Testis (tissue), 2 donors: ENCODE measurements at regions not wholly inside any gene's neighbourhood (a gene's known extent, or its start where the extent isn't known, plus 50 kb on each side); places are given as distances from the start of the nearest gene placed in this dataset.

Source experiments
- POLR2A ChIP-seq: fragments of 450-650 bp; IDR thresholded peaks from one replicate; pipeline ENCODE4 v1.6.1; 2017; ENCODE audit warnings: antibody characterized with exemption, mild to moderate bottlenecking, moderate library complexity
- TF ChIP-seq, protein P1 (sequence below), 3 experiments: fragments of 450-650 bp in 2 of 3; fragments of 200-600 bp in 1 of 3; sonication (generic) in 1 of 3; IDR thresholded peaks; one replicate each; pipeline ENCODE4 v1.5.1; 2016 to 2019; ENCODE audit warnings: antibody characterized with exemption in 3 of 3, mild to moderate bottlenecking in 2 of 3, moderate library complexity in 1 of 3

- TF ChIP-seq, protein P1, sequence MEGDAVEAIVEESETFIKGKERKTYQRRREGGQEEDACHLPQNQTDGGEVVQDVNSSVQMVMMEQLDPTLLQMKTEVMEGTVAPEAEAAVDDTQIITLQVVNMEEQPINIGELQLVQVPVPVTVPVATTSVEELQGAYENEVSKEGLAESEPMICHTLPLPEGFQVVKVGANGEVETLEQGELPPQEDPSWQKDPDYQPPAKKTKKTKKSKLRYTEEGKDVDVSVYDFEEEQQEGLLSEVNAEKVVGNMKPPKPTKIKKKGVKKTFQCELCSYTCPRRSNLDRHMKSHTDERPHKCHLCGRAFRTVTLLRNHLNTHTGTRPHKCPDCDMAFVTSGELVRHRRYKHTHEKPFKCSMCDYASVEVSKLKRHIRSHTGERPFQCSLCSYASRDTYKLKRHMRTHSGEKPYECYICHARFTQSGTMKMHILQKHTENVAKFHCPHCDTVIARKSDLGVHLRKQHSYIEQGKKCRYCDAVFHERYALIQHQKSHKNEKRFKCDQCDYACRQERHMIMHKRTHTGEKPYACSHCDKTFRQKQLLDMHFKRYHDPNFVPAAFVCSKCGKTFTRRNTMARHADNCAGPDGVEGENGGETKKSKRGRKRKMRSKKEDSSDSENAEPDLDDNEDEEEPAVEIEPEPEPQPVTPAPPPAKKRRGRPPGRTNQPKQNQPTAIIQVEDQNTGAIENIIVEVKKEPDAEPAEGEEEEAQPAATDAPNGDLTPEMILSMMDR (IDR thresholded peaks at IDR 0.05), result no peak
- TF ChIP-seq POLR2A, result no peak
Observed at GRCh38 chr2:172361840-172362239, 65.5 kb upstream of the ITGA6 start.
